ENCODE measurements at regions not wholly inside any gene's neighbourhood (a gene's known extent, or its start where the extent isn't known, plus 50 kb on each side); places are given as distances from the start of the nearest gene placed in this dataset.
"Not testable (repeated sequence)": the region's sequence is repeated elsewhere in the genome, so short reads cannot be mapped to it uniquely, and the experiment has no call there.

DNA sequence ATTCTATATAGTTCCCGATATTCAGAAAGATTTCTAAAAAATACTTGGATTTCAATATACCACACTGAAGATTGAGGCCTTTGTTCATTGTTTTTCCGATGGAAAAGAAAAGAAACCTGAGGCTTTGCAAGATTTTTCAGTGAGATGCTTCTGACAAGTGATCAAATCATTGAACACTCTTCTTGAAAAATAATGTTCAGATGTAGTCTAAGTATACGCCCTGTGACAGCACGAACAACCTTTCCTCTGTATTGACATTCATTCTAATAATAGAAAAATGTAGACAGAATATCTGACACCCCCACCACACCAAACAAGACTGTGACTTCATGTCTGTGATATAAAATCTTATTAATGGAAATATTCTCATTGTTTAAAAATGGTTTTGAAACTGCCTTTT lies 650.7 kb upstream of the KLHL1 start:
- DNase-seq: no peak

DNA sequence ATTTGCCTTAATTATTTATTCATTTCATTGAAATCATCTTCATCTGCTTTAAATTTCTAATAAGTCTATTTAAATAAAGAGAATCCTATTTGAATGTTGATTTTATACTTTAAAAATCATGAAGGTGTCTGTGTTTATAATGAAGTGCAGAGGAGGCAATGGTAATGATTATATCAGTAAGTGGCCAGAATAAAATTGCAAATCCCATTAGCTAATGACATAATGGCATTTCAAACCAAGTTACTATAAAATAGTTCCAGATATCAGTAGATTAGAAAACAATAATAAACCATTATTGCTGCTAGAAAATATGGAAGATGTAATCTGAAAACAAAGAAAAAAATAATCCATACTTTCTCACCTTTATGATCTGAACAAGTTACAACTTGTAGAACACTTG lies 647.8 kb upstream of the KLHL1 start:
- no peak for DNase-seq

DNA sequence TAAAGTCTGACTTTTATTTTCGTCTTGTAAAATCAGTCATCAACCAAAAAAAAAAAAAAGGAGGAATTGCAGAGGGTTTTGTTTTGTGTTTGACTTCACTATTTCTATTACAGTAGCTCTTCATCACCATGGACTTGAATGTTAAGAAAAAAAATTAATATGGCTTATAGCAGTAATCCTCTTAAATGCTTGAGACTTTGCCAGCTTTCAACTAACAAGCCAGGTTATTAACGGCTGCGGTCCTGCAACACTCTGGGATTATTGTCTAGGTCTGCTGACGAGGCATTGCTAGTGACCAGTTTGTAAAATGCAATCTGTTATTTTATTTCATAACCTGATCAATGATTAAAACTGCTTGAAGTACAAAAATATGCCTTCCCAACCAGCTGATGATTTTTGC lies 647.2 kb upstream of the KLHL1 start:
- no peak for DNase-seq

DNA sequence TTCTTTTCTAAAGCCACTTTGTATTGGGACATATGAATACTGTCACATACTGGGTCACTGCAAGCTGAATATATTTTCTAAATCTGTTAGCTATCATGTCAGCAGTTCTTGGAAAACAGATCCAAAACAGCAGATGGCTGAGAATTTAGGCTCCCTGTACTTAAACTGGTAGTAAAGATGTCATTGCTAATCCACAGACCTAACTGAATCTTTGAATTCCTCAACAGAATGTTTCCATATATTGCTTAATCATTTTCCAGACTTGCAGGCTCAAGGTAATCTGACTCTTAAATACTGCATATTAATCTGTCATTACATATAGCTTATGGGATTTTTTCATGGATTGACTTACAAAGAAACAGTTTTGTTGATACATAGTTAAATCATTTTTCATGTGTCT lies 639.0 kb upstream of the KLHL1 start:
- DNase-seq: no peak

DNA sequence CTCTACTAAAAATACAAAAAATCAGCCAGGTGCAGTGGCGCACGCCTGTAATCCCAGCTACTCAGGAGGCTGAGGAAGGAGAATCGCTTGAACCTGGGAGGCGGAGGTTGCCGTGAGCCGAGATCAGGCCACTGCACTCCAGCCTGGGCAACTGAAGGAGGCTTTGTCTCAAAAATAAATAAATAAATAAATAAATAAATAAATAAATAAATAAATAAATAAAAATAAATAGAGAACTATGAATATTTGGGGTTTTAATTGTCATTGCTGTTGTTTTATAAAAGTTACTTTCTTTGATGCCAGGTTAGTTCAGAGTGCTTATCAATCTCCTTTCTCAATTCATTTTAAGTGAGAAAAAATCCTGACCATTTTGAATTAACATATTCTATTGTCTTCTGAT lies 638.2 kb upstream of the KLHL1 start:
- DNase-seq: not testable (repeated sequence)

DNA sequence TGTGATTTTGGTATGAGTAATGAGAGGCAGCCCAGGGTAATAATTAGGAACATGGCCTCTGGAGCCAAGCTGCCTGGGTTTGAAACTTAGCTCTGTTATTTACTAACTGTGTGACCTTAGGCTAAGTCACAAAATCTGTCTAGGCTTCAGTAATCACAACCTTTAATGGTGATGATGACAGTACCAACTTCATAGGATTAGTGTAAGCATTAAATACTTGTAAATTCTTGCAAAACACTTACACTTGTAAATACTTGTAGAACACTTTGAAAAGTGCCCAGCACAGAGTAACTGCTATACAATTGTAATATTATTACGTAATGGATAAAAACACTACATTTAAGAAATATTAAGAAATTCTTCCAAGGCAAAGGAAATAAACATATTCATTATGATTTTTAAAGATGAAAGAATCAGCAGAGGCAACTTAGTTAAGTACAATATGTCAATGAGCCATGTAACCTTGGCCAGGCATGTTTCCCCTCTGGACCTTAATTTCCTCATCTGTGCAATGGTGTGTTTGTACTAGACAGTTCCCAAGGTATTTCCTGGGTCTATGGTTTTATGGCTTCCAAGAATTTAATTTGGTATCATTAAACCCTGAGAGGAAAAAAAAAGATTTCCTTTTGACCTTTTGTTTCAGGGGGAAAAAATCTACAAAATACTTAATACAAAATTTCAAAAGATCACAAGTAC lies 628.5 kb upstream of the KLHL1 start:
- no peak for DNase-seq

DNA sequence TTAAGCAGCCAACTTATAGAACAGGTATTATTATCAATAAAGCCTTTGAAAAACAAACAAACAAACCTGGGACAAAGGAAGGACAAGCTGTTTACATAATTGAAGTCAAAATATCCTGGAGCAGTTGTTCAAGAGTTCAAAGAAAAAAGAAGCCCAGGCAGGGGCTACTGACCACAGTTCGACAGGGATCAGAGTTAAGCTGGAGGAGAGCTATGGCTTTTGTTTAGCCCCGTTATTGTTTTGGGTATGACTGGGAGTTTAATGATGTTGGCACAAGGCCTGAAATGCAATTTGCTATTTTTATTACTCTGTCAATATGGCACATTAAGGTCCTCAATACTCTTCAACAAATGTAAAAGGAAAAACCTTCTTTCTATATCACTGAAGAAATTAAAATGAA lies 624.4 kb upstream of the KLHL1 start:
- DNase-seq: no peak

DNA sequence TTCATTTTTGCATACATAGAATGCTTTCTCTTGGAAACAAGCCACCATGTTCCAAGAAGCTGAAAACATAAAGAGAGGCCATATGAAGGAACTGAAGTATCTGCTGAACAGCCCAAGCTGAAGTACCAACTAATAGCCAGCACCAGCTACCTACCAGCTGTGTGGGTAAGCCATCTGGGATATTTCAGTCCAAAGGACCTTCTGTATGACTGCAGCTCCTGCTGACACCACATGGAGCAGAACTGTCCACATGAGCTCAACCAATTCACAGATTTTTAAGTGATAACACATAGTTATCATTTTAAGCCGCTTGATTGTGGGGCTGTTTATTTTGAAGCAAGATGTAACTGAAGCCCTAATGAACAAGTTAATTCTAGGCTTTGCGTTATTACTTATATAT lies 621.1 kb upstream of the KLHL1 start:
- no peak for DNase-seq

DNA sequence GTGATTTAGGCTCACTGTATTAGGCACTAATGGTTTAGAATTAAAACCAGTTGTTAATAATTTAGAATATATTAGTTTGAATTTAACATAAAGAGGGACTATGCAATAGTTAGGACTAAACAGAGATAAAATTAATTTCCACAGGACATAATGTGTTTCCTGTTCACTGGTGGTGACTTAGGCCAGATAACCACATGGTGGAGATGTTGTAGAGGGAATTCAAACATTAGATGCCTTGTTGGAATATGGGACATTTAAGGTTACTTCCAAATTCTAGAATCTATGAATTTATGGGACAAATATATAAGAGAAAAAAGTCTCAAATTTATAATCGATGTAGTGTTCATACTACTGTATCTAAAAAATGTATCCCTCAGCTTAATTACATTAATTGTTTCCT lies 615.5 kb upstream of the KLHL1 start:
- DNase-seq: no peak

DNA sequence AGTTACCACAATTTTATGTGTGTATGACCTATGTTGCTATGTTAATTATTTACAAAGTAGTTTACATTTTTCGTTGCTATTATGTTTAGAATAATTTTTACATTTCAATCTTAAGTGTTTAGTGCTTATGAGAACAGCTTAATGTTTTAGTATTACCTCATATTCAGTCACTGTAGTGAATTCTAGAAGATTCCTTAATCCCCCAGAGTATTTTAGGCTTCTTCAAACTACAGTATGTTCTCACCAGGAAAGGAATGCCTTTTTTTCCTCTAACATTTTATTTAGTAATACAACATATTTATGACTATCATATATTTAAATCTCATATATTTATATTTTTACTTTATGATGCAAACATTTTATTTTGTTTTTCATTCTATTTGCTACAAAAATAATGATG lies 612.1 kb upstream of the KLHL1 start:
- no peak for DNase-seq

DNA sequence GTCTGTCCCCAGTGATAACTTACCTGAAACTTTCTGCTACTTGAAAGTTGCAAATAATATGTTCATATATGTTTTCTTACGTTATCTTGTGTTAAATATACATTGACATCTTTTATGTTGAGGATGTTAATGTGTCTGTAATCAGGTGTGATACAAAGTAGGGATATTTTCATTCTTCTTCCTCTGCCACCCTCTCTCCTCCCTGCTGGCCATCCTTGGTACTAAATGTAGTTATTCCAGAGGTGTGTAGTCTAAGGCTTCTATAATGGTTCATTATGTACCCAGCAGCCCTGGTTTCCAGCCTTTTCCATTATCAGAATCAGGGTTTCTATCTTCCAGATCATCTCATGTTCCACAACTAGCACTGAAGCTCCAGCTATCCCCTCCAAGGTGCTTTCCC lies 606.7 kb upstream of the KLHL1 start:
- DNase-seq: no peak

DNA sequence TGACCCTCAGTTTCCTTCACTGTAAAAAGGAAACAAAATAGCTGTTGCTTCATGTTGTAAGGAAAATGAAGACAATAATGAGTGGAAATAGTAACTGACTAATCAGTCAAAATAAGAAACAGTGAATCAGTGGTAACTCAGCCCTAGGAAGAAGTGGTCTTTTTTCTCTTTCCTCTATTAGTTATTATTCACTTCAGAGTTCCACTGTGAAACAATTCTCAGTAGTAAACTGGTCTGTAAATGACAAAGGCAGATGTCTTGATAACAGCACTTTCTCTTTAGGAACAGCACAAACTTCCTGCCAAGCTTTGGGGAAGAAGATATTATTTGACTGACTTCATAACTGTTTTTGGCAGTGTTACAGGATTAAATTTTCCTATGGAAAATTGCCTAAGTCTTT lies 600.5 kb upstream of the KLHL1 start:
- no peak for DNase-seq

DNA sequence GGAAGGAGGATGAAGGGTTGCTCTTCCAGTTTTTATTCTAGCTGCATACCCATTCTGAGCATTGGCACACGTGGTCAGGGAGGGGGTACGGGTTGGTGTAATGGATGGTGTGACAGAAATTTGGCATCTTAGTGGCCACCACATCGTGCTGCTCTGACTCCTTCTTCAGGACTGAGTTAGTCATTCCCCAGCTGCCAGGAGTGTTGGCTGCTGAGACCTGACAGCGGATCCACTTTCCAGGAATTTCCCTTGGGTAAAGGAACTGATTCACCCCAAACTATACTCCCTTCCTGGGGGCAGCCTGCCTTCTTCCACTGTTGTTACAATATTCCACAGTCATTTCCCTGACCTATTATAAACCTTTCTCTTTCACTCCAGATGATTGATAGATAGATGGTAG lies 595.5 kb upstream of the KLHL1 start:
- DNase-seq: no peak

DNA sequence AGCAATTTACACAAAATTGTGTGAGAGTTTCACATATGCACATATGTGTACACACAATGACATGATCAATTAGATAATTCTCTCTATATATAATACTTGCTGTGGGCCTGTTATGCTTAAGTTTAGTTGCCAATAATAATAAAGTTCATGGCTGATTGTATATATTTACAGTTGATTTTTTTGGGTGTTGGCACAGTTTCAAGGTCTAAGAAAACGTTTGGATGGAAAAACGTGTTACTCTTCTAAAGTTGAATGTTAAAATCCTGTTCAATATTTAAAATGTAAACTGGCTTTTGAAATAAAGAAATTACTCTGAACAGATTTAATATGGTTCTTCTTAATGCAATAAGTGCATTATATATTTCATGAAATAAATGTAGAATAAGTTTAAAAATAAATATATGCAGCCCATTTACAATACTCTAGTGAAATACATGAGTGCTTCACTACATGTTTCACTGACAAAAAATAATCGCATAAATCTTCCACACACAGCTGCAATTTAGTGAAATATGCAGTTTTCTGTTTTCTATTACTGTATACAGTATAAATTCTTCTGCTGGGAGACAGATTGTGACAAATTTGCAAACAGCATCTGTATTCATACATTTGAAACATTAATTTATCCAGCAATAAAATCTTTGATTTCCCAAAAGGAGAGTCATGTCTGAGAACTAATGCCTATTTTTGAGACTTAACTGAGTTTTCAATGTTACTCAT lies 586.9 kb upstream of the KLHL1 start:
- DNase-seq: no peak

DNA sequence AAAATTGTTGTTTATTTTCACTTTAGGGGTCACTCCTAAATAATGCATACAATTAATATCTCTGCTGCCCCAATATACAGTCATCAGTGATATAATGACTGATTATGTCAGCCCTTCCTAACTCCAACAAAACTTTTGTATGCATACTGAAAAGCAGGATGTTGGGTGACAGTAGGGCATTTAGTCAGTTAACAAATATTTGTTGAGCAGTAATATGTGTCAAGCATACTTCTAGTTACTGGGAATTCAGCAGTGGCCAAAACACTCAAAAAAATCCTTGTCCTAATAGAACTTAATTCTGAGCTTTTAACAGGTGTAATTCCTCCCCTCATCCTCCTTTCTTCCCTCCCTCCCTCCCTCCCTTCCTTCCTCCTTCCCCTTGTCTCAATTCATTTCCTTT lies 560.7 kb upstream of the KLHL1 start:
- DNase-seq: no peak

DNA sequence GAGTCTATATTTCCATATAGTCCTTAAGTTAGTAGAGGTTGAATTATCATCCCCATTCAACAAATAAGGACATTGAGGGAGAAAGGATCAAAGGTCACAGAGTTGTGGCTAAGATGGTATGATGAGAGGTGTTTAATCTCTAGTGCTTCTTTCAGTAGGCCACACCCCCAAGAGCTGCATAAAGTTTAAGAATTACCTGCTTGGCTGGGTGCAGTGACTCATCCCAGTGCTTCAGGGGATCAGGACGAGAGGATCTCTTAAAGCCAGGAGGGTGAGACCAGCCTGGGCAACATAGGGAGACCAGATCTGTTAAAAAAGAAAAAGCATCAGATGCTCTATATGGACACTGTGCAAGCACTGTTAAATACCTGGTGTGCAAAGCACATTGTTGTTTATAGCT lies 560.0 kb upstream of the KLHL1 start:
- no peak for DNase-seq

DNA sequence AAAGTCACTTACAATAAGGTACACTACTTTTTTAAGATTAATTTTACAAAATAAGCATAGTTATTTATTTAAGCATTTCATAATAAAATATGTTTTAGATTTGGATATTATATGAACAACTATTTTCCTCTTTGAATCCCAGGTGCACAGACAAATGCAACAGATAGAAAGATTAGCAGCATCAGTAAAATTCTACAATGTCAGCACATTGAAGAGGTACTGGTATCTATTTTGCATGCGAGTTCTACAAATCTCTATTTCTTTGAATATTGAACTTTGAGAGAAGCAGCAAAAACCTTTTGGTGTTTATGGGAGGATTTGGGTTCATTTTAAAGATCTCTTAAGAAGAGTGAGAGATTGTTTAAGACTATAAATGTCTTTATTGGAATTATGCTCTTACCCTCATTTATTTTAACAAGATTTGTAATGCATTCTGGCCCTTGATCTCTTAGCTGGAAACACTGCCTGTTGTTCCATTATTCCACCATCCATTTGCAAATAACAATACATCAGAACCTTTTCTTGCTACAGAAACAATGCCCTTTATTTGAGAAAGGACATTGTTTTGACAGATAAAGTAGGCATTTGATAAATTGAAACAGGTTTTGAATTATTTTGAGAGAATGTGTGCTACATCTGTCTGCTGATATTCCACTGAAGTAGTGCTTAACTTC lies 558.8 kb upstream of the KLHL1 start:
- no peak for DNase-seq

DNA sequence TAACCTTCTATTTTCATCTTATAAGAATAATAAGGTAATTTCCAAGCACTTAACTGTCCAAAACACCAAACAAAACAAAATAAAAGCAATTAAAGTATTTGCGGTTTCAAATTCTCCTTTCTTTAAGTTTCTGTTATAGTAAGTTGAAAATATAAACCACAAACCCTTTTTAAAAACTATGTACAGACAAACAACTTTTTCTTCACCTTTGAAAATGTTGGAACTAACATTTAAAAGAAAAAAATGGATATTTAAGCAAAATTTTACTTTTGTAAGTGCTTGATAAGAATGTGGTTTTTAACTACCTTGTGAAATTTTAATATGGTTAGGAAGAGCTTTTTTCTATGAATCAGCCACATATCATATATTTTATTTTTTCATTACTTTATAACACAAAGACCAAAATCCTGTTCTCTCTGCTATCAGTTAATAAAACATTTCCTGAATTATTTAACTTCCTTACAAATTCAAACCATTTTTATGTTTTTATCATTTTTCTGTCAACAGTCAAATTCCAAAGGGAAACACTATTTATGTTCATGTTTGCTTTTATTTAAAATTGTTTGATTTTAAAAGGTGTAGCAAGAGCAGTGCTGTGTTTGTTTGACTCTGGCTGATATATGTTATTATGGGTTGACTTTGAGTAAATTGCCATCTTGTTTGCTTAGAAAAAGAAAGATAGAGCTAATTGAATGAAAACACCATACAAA lies 554.1 kb upstream of the KLHL1 start:
- DNase-seq: no peak

DNA sequence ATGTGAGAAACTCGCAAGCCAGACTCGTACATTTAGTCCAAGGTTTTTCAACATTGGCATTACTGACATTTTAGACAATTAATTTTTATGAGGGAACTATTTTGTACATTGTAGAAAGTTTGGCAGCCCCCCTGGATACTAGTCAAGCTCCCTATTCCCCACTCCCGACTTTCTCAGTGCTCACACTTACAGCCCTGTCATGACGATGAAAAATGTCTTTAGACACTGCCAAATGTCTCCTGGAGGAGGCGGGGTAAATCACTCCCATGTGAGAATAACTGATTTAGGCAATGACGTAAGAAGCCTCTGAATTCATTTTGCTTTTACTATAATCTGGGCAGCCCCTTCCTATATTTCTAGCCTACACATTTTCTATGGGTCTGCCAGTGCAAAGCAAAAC lies 535.8 kb upstream of the KLHL1 start:
- no peak for DNase-seq

DNA sequence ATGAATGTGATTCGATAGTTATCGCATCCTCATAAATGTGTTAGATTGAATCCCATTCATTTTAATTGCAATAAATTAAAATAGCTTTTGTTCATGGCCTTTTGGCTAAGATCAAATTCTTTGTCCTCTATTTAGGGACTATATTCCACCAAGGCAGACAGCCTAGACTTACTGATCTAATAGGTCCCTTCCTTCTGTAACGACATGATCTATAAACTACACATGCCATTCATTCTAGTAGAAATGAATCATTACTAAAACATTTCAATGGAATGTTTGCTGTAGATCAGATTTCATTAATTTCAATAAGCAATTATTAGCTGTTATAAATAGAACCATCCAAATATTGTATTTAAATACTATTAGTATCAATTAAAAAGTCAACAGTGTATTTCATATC lies 526.6 kb upstream of the KLHL1 start:
- no peak for DNase-seq

DNA sequence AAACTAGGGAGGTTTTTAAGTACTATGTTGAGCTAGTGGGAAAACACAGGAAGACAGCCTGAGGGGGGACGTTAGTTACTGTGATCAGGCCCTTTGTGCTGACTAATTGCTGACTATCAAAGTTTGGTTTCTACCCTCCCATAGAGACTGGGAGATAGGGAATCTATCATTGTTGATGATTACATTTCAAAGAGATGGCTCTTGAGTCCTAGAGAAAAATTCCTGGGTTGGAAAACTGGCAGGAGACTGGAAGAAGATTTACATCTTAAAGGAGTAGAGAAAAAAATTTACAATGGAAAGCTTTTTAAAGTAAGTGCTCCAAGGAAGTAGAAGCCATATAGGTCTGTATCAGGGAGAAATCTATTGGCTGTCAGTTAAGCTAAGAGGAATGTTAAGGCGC lies 522.0 kb upstream of the KLHL1 start:
- DNase-seq: no peak

DNA sequence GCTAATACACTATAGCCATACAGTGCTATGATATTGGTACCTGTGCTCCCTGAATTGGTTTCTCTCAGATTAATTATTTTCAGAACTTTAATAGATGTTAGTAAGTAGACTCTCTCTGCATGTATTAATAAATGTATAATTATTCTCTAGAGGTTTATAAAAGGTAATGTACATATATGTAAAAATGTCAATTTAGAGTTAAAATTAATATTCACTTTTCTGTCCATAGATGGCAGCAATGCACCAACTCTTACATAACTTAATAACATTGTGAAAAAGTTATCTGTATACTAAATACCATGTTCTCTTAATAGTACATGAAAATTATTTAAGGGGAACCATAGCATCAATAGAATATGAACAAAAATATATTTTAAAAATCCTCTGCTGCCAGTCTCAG lies 515.0 kb upstream of the KLHL1 start:
- DNase-seq: no peak

DNA sequence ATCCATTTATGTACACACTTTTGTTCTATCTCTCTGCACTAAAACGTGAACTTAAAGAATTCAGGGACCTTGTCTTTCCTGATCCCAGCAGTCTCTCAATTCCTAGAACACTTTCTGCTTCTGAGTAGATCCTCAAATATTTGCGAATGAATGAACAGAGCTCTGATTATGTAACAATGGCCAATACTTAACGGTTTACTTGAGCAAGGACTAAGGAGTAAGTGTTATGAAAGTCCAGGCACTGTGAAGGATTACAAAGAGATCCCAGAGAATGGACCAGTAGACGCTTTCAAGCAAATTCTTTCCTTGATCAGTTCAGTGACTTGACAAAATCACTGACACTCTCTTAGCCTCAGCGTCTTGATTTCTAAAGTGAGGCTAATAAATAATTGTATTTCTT lies 514.5 kb upstream of the KLHL1 start:
- DNase-seq: no peak

DNA sequence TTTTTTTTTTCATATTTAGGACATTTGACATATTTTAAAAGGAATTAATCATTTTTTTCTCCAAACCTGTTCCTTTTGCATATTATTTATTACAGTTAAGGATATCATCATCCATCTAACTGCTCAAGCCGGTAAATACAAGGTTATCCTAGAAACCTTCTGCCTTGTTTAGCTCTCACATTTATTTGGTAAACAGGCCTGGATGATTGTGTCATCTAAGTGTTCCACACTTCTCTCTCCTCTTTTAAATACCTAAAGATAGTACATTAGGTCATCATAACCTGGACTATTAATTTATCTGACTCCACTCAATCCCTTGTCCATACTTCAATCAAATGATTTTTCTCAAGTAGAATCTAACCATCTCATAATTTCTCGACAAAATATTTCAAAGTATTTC lies 511.7 kb upstream of the KLHL1 start:
- no peak for DNase-seq

Data from C1 segment of cervical spinal cord (tissue), 14 donors.